Stimulated activated CD4-positive, alpha-beta T cell treated with anti-CD3 and anti-CD28 coated beads, TNF-alpha, amount 100 ng/mL, for 1 hour (primary cell): ENCODE measurements at regions not wholly inside any gene's neighbourhood (a gene's known extent, or its start where the extent isn't known, plus 50 kb on each side); places are given as distances from the start of the nearest gene placed in this dataset.

Source experiments
- DNase-seq, 3 donors: peaks; one replicate each; pipeline ENCODE4 v3.0.0-alpha.2; 2020; ENCODE audit warnings: low read depth in 3 of 3, low spot score in 1 of 3

DNA sequence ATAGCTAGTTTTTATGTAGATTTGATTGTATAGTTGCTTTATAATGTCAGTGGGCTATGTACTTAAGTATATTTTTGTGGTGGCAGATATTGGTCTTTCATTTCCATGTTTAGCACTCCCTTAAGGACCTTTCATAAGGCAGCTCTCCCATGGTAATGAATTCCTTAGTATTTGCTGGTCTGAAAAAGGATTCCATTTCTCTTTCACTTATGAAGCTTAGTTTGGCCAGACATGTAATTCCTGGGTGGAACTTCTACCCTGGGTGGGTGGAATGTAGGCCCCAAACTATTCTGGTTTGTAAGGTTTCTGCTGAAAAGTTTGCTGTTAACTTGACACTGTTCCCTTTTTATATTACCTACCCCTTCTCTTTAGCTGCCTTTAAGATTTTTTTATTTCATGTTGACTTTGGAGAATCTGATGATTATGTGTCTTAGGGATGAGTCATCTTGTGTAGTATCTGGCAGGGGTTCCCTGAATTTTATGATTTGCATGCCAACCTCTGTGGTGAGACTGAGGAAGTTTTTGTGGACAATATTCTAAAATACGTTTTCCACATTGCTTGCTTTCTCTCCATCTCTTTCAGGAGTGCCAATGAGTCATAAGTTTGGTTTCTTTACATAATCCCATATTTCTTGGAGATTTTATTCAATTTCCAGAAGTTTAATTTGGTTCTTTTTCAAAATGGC lies 65.4 kb upstream of the VRK2 start:
- no peak for DNase-seq

DNA sequence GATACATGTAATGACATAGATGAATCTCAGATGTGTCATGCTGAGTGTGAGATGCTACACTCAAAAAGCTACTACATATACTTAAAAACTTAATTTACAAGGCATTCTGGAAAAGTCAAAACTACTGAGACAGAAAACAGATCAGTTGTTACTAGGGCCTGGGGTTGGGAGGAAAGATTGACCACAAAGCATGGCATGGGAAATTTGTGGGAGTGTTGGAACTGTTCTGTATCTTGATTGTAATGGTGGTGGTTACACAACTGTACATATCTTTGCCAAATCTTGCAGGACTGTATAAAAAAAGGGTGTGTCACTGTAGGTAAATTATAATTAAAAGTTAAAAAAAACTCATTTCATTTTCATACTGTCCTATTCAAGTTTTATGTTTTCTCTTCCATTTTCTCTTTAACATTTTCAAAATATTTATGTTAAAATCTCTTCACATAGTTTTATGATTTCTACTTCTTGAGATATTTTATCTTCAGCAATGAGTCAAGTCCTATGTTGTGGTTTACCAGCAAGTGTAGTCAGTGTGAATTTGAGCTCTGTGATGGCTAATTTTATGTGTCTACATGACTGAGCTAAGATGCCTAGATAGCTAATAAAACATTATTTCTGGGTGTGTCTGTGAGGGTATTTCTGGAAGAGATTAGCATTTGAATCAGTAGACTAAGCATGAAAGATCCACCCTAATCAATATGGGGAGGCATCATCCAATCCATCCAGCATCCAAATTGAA lies 58.6 kb upstream of the VRK2 start:
- DNase-seq = no peak

DNA sequence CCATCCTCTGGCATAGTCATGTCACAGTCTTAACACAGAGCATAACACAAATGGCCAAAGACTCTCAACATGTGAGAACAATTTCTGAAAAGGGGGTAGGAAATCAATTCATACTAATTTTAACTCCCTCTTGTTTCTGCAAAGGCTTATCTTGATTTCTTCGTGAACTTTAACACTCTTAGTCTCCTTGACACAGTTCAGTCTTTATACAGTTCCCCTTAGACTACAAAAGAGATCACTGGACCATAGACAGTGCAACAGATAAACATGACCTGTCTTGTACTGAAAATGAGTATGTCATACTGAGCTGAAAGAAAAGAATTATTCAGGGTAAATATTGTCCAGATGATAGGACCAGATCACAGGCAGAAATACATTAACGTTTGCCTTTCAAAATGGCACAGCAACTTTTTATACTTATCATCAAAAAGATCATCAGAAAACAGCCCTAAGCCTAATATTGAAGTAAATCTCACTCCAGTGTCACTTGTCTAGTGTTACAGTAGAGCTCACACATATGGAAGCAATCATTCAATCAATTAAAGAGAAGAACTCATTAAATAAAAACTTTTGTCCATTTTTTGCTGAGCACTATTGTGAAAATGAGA lies 56.4 kb upstream of the VRK2 start:
- no peak for DNase-seq
